SK-N-SH treated with all-trans-retinoic acid at 6 μM for 48 hours (cell line): ENCODE measurements at regions not wholly inside any gene's neighbourhood (a gene's known extent, or its start where the extent isn't known, plus 50 kb on each side); places are given as distances from the start of the nearest gene placed in this dataset.

Experiments used
- ATAC-seq: fragments of 200-7000 bp; cut with Tn5 transposase; 3 replicates; pipeline ENCODE4 v1.9.1; 2020; ENCODE audit warnings: mild to moderate bottlenecking, moderate library complexity
- BACH2 ChIP-seq: fragments of 250-450 bp; sonication (Bioruptor Pico); IDR thresholded peaks from 2 replicates; pipeline ENCODE4 v1.9.0; 2021; ENCODE audit warnings: mild to moderate bottlenecking, borderline replicate concordance
- CREB5 ChIP-seq: fragments of 250-450 bp; sonication (Bioruptor Pico); IDR thresholded peaks from 2 replicates; pipeline ENCODE4 v1.5.1; 2020; ENCODE audit warnings: low read depth, mild to moderate bottlenecking, moderate library complexity
- CSDC2 ChIP-seq: fragments of 250-450 bp; sonication (Bioruptor Pico); IDR thresholded peaks from 2 replicates; pipeline ENCODE4 v1.5.0; 2020; ENCODE audit warnings: mild to moderate bottlenecking, moderate library complexity
- CSRNP3 ChIP-seq: fragments of 250-450 bp; sonication (Bioruptor Pico); IDR thresholded peaks from 2 replicates; pipeline ENCODE4 v1.5.1; 2021; ENCODE audit warnings: mild to moderate bottlenecking, moderate library complexity
- ESRRG ChIP-seq: fragments of 250-450 bp; sonication (Bioruptor Pico); IDR thresholded peaks from 2 replicates; pipeline ENCODE4 v1.6.1; 2021; ENCODE audit warnings: mild to moderate bottlenecking
- GLIS3 ChIP-seq: fragments of 250-450 bp; sonication (Bioruptor Pico); IDR thresholded peaks from 2 replicates; pipeline ENCODE4 v1.5.0; 2020; ENCODE audit warnings: mild to moderate bottlenecking, moderate library complexity
- ISL1 ChIP-seq: fragments of 250-450 bp; sonication (Bioruptor Pico); IDR thresholded peaks from 2 replicates; pipeline ENCODE4 v2.1.2; 2022; ENCODE audit warnings: mild to moderate bottlenecking, moderate library complexity
- OSR1 ChIP-seq: fragments of 250-450 bp; sonication (Bioruptor Pico); IDR thresholded peaks from 2 replicates; pipeline ENCODE4 v1.8.0; 2022; ENCODE audit warnings: moderate library complexity, mild to moderate bottlenecking, inconsistent platforms
- PATZ1 ChIP-seq: fragments of 250-450 bp; sonication (Bioruptor Pico); IDR thresholded peaks from 2 replicates; pipeline ENCODE4 v1.8.0; 2020; ENCODE audit warnings: mild to moderate bottlenecking, moderate library complexity, borderline replicate concordance
- POU6F1 ChIP-seq: fragments of 250-450 bp; sonication (Bioruptor Pico); IDR thresholded peaks from 2 replicates; pipeline ENCODE4 v1.8.0; 2021; ENCODE audit warnings: low read depth, mild to moderate bottlenecking, moderate library complexity, borderline replicate concordance
- PPARA ChIP-seq: fragments of 250-450 bp; sonication (Bioruptor Pico); IDR thresholded peaks from 2 replicates; pipeline ENCODE4 v1.5.0; 2020; ENCODE audit warnings: mild to moderate bottlenecking, borderline replicate concordance
- RARB ChIP-seq: fragments of 250-450 bp; sonication (Bioruptor Pico); IDR thresholded peaks from 2 replicates; pipeline ENCODE4 v1.8.0; 2021; ENCODE audit warnings: mild to moderate bottlenecking, moderate library complexity
- SNAI2 ChIP-seq: fragments of 250-450 bp; sonication (Bioruptor Pico); IDR thresholded peaks from 2 replicates; pipeline ENCODE4 v1.5.0; 2020; ENCODE audit warnings: mild to moderate bottlenecking, moderate library complexity
- TCF4 ChIP-seq: fragments of 250-450 bp; sonication (Bioruptor Pico); IDR thresholded peaks from 2 replicates; pipeline ENCODE4 v1.8.0; 2021; ENCODE audit warnings: mild to moderate bottlenecking, moderate library complexity, borderline replicate concordance
- TSHZ2 ChIP-seq: fragments of 250-450 bp; sonication (Bioruptor Pico); IDR thresholded peaks from 2 replicates; pipeline ENCODE4 v1.5.0; 2020; ENCODE audit warnings: mild to moderate bottlenecking, moderate library complexity
- ZC3H10 ChIP-seq: fragments of 250-450 bp; sonication (Bioruptor Pico); IDR thresholded peaks from 2 replicates; pipeline ENCODE4 v1.5.1; 2021; ENCODE audit warnings: mild to moderate bottlenecking, moderate library complexity
- ZFP3 ChIP-seq: fragments of 250-450 bp; sonication (Bioruptor Pico); IDR thresholded peaks from 2 replicates; pipeline ENCODE4 v1.5.0; 2020; ENCODE audit warnings: mild to moderate bottlenecking, moderate library complexity
- ZNF565 ChIP-seq: fragments of 450-650 bp; formaldehyde crosslinking; conservative IDR thresholded peaks from 2 replicates; pipeline ENCODE4 v1.5.0; 2020; ENCODE audit warnings: low read depth, mild to moderate bottlenecking, moderate library complexity
- ZNF70 ChIP-seq: fragments of 450-650 bp; formaldehyde crosslinking; IDR thresholded peaks from 2 replicates; pipeline ENCODE4 v1.5.0; 2020; ENCODE audit warnings: mild to moderate bottlenecking, moderate library complexity

- no peak for ATAC-seq
- TF ChIP-seq ZNF565 (CRISPR knock-in tag), result no peak
- no peak for TF ChIP-seq TSHZ2
- TF ChIP-seq ZFP3 (CRISPR knock-in tag), result no peak
- no peak for TF ChIP-seq ZC3H10
- no peak for TF ChIP-seq OSR1 (CRISPR knock-in tag)
- no peak for TF ChIP-seq PPARA (CRISPR knock-in tag)
- TF ChIP-seq ZNF70 (CRISPR knock-in tag), result no peak
- TF ChIP-seq CSRNP3 (CRISPR knock-in tag), result no peak
Observed at GRCh38 chr7:138243430-138243829, 167.2 kb downstream of the AKR1D1 start.

- TF ChIP-seq CREB5, result no peak
- TF ChIP-seq PATZ1 (CRISPR knock-in tag), result no peak
- no peak for TF ChIP-seq ESRRG (CRISPR knock-in tag)
- TF ChIP-seq SNAI2 (CRISPR knock-in tag), result no peak
- TF ChIP-seq PPARA (CRISPR knock-in tag), result no peak
- TF ChIP-seq OSR1 (CRISPR knock-in tag), result no peak
- no peak for TF ChIP-seq ZFP3 (CRISPR knock-in tag)
- TF ChIP-seq GLIS3 (CRISPR knock-in tag), result no peak
- TF ChIP-seq ISL1 (CRISPR knock-in tag), result no peak
- TF ChIP-seq TSHZ2, result no peak
- TF ChIP-seq TCF4 (CRISPR knock-in tag), result no peak
- no peak for TF ChIP-seq RARB (CRISPR knock-in tag)
- no peak for TF ChIP-seq CSDC2 (CRISPR knock-in tag)
- no peak for TF ChIP-seq POU6F1 (CRISPR knock-in tag)
- TF ChIP-seq ZC3H10, result no peak
- no peak for TF ChIP-seq BACH2 (CRISPR knock-in tag)
- no peak for ATAC-seq
Observed at GRCh38 chr7:138243836-138244235, 167.6 kb downstream of the AKR1D1 start.
